GM19452 (cell line): ENCODE measurements at regions not wholly inside any gene's neighbourhood (a gene's known extent, or its start where the extent isn't known, plus 50 kb on each side); places are given as distances from the start of the nearest gene placed in this dataset.
A peak's percentile ranks its signal among the peaks of the same experiment; 100 is the strongest.
"Not testable (repeated sequence)": the region's sequence is repeated elsewhere in the genome, so short reads cannot be mapped to it uniquely, and the experiment has no call there.

Experiments
- ATAC-seq: cut with Tn5 transposase; IDR thresholded peaks from one replicate; pipeline ENCODE4 v1.9.1; 2021; ENCODE audit not compliant: unreplicated experiment

DNA sequence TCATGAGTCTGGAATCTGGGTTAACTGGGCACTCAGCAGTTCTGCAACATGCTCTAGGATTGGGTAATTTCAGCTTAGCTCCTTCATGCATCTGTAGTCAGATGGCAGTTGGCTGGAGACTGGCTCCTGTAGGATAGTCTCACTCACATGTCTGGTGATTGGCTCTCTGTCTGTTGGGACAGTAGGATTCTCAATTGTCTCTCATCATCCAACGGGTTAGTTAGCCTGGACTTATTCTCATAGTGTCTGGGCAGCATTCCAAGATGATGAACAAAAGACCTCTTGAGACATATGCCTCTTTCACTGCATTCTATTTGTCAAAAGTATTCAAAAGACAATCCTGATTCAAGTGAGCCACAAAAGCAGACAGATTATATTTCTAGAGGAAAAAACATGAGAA, 795.6 kb upstream of the GALNTL6 start:
- ATAC-seq, result no peak

DNA sequence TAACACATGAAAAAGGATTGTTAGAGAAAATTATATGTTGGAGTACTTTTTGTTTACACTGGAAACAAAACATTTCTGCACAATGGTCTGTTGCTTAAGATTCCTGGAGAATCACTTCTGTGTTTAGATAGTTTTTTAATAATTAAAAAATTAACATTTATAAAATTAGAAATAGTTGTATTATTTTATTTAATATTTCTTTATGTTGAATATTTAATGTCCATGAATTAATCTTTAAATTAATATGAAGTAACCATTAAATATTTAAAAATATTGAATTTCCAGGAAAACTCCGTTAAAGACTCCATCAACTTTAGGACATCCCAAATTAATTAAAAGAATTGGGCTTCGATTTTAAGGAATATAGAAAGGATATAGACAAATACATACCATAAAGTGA, 797.1 kb upstream of the GALNTL6 start:
- ATAC-seq, result no peak

DNA sequence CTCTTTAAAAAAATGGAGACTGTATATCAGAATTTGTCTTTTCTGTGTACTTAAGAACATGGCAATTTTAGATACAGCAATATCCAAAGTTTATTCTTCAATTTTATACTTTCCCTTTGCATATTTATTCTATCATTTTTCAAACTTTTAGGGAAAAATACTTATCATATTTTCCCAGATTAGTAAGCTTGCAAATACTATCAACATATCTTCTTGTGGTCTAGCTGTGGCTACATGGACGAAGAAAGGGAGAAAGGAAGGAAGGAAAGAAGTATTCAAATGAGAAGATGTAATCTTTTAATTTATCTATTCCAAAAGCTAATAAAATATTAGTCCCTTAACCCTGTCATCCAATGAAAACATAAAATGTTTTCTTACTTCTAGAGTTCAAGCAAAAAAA, 797.8 kb upstream of the GALNTL6 start:
- no peak for ATAC-seq

DNA sequence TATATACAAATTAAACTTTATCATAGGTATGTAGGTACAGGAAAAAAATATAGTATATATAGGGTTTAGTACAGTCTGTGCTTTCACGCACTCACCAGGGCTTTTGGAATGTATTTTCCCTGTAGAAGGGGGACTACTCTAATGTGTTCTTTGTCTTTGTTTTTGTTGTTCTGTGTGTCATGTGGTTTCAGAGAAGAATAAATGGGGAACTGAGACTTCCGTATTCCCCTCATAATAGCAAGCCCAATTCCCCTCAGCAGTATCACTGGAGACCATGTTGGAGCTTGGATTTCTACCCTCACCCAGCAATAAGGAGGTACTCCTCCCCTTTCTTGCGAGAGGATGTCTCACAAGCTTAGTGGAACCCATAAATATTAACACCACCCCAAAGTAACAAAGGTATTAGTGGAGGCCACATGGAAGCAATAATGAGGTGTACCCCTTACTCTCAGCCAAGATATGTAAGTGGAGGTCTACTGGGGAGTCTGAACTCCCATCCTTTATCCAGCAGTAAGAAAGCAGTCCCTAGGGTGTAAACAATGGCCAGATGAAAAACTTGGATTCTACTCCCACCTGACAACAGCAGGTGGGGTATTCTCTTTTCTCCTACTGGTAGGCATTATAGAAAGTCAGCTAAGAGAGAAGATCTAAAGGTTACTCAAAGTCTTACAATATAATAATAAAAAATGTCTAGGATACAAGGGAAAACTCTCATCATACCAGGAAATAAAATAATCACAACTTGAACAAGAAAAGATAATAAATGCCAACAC, 805.4 kb upstream of the GALNTL6 start:
- ATAC-seq, result no peak

DNA sequence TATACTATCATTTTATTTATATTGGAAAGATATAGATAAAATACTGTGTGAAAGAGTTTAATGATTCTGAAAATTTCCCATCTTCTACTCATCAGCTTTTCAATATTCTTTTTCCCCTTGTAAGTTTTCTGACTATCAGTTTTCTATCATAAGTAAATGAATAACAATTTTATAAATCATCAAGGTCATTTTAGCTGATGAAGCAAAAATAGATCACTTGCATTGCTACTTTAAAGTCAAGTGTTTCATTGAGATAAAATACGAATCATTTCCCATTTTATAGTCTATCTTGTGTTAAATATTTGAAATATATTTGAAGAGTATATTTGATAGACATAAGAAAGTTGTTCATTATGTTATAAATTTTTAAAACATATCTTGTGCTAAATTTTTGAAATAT, 811.0 kb upstream of the GALNTL6 start:
- ATAC-seq, result no peak

DNA sequence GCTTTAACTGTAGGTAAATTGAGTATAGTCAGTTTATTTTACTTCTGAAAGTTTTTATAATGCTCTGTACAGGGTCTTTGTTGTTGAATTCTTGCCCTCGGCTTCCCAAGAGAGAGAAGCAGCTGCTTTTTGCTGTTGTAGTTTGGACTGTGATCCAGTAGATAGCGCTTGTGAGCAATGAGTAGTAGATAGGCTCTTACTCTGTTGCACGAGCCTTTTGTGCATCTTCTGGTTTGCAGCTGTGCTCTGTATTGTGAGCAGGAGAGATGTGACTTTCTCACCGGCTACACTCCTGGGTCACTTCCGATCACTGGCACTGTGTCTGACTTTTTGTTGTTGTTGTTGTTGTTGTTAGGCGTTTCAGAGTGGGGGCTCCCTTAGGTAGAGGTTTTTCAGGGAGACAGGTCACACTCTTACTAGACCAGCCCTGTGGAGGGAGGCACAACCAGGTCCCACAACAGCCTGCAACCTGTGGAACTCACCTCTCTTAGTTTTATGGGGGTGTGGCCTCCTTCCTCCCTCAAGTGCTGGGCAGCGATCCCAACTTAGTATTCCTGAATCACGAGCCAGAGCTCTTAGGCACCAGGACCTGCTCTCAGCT, 822.1 kb upstream of the GALNTL6 start:
- peak; percentile 88 for ATAC-seq

DNA sequence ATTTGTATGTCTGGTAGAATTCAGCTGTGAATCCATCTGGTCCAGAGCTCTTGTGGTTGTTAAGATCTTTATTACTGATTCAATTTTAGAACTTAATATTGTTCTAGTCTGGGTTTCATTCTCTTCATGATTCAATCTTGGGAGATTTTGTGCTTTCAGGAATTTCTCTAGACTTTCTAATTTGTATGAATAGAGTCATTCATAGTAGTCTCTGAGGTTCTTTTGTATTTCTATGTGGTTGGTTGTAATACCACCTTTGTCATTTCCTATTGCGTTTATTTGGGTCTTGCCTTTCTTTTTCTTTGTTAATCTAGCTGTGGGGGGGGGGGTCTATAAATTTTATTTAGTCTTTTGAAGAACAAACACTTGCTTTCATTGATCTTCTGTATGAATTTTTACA, 824.8 kb upstream of the GALNTL6 start:
- ATAC-seq, result no peak

DNA sequence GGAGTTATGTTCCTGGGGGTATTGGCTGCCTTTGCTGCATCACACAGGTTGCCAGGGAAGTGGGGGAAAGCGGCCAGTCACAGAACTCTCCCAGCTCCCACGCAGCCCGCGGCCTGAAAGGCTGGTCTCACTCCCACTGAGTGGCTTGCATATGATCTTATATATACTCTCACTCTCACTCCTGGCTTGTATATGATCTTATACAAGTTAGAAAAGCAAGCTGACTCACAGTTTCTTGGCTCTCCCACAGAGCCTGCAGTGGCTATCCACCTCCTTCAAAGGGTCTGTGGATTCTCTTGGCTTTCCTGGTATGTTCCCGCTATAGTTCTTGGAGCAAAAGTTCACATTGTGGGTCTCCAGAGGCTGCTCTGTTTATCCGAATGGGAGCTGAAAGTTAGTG, 833.5 kb upstream of the GALNTL6 start:
- ATAC-seq, result no peak

DNA sequence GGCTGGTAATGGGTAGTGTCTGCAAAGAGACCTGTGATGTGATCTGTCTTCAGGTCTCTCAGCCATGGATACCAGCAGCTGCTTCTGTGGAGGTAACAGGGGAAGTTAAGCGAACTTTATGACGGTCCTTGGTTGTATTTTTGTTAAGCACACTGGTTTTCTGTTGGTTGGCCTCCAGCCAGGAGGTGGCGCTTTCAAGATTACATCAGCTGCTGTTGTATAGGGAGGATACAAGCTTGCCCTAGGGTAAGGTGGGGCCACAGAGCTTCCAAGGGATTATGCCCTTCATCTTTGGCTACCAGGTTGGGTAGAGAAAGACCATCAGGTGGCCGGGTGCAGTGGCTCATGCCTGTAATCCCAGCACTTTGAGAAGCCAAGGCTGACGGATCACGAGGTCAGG, 834.2 kb upstream of the GALNTL6 start:
- ATAC-seq, result no peak

DNA sequence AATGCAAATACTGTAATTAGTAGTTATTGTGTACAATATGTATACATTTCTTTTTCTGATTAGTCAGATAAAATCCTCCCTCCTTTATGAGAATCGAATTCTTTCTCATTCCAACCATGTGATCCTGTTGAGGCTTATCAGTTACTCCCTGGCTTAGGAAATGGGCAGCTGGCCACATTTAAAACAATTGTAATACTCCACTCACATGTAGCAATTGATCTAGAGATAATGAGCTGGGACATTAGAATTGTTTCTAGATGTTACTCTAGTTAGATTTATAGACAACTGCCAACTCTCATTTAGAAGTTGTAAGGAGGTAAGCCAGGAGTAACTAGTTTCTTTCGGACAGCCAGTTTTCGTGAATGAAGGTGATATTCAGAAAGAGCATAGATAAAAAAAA, 859.3 kb upstream of the AADAT start:
- ATAC-seq, result no peak

DNA sequence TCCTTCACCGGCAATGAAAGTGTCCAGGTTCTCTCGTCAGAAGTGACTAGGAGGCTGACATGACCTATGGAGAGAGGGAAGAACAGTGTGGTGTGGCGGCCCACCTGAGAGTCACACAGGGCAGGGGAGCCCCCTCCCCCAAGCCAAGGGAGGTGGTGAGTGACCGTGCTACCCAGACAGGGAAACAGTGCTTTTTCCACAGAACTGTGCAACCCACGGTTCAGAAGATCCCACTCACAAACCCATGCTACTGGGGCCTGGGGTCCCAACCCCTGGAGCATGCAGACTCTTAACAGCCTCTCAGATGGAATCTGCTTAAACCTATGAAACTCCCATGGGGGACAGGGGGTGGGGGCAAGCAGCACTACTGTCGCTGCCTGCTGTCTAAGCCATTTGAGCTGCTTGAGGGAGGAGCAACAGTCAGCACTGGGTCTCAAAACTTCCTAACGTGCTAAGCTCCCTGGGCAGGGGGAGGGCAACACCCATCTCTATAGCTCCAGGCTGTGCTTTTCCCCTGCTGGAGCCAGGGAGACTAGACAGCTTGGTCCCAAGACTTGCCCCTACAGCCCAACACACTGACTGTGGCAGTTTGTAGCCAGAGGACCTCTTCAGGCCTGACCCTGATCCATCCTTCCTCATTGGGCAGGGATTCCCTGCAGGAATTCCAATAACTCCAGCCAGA, 850.4 kb upstream of the AADAT start:
- ATAC-seq, result no peak

DNA sequence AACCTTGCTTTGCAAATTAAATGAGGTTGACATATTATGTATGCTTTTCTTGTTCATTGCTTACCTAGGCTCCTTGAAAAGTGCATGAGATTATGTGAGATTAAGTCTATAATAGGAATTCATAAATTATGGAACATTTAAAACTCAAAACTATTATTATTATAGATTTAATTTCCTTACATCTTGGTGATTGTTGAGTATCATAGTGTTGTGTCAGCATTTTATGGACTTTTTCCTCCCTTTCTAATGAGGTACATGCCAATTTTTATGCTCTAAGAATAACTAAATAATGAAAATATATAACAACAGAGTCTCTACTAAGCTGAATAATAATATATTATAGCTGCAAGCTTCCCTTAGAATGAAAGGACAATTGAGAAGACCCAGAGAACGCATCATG, 848.8 kb upstream of the AADAT start:
- ATAC-seq, result no peak

DNA sequence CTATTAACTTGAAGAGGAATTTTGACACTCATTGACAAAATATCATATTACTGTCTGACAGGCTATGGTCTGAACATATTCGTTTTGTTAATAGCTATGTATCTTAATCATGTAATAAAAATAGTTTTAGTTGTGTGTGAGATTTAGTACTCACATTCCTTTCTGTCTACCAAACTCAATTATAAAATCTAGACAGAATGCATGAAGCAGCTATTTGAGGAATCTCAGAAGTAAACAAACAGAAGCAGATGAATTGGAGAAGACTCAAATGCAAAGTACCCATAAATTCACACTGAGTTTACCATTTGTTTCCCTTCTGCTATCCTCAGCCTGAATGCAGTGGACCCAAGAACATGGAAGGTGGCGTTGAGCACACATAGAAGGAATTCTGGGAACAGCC, 841.6 kb upstream of the AADAT start:
- ATAC-seq, result no peak

DNA sequence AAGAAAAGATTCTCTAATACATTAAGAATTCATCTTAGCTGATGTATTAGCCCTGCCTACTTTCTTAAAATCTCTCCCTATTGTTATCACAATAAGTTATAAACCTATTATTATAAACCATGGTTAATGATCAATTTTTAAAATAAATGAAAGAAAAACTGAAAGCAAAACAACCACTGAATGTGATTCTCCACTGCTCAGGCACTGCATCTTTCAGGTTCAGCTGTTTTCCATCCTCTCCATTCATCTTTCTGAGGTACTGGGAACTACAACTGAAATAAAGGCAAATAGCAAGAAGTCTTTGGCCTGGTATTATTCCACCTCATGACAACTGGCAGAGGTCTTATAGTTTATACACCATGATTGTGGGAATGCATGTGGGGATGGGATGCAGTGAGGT, 798.9 kb upstream of the AADAT start:
- ATAC-seq, result no peak

DNA sequence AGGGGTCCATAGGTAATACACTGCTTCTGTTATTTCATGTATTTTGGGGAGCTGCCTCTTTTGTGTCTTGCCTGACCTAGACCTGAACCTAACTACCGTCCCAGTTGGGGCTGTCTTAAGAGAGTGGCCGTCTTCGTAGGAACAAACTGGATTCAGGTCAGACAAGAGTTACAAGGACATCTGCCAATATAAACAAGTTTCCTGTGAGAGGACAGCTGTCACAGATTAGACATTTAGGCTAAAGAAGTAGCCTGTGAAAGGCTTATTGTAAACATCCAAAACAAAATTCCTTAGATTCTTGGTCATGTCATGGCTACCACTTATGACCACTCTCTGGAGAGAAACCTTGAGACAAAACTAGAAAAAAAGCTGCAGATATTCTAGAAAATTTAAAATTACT, 797.6 kb upstream of the AADAT start:
- ATAC-seq, result no peak

DNA sequence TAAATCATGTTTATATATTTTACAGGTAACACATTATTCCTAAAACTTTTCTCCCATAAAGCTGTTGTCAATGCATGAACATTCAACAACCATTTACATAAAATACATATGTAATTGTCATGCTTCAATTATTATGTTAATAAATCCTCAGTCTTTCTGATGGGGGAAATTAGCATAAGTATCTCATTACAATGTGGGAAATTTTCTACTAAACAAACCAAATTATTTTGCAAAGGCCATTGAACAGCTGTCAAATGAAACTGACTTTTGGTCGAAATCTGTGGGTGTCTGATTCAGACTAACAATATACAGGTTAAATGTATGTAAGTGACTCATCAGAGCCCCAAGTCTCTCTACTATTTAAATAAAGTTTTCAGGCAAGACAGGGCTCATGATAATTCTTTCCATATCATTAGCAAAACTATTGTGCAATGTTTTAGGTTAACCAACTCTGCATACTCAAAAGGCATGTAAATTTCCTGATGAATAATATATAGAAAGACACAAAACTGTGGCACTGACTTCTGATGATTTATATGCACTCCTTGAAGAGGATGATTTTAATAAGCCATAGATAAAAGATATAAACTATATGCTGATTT, 795.3 kb upstream of the AADAT start:
- ATAC-seq, result no peak

DNA sequence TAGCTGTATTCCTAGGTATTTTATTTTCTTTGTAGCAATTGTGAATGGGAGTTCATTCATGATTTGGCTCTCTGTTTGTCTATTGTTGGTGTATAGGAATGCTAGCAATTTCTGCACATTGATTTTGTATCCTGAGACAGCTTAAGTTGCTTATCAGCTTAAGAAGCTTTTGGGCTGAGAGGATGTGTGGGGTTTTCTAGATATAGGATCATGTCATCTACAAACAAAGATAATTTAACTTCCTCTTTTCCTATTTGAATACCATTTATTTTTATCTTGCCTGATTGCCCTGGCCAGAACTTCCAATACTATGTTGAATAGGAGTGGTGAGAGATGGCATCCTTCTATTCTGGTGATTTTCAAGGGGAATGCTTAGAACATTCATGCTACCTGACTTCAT, 791.9 kb upstream of the AADAT start:
- ATAC-seq, result not testable (repeated sequence)

DNA sequence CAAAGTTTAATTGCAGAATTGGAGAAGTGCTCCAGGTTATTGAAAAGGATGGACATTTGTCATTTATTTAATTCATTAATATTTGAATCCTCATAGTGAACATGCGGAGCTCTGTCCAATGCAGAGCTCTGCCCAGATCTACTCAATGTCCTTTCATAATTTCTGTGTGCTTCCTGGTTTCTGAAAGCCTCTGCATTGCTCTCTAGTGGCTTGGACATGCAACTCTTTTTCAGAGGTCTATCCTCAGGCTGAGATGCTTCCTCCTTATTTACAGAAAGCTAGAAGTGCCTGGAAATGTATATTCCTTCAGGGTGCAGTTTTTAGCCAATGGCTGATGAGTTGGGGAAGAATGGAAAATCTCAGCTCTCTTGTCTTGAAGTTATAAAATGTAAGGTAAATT, 786.1 kb upstream of the AADAT start:
- no peak for ATAC-seq

DNA sequence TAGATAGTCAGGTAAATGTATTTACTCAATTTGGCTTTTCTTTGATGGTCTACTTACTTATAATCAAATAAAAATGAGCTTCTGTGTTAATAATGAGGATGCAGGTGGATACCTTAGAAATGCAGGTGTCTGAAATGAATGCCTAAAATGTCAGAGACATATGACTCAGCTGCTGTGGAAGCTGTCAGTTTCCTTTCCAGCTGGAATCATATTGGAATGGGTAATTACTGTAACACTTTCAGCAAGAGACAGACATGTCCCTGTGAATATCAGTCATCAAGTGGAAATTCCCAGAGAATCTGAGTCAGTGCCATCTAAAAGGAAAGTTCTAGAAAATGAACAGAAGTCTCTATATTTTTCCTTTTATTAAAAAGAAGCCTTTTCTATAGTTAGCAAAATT, 783.0 kb upstream of the AADAT start:
- ATAC-seq, result no peak

DNA sequence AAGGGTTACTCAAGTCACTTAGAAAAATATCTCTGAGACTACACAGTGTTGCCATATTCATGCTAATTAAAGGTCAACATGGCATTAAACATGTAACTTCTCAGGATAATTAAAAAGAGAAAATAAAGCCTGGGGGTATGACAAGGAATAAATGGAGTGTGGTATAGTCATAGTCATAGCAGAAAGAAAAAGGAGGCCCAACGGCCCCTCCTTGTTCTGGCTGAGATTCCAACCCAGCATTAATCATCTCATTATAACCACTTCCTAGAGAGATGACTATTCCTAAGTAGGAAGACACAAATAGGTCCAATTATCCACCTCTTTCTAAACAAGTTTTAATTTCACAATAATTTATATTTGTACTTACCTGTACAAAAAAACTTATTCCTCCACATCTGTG, 778.4 kb upstream of the AADAT start:
- ATAC-seq, result no peak

DNA sequence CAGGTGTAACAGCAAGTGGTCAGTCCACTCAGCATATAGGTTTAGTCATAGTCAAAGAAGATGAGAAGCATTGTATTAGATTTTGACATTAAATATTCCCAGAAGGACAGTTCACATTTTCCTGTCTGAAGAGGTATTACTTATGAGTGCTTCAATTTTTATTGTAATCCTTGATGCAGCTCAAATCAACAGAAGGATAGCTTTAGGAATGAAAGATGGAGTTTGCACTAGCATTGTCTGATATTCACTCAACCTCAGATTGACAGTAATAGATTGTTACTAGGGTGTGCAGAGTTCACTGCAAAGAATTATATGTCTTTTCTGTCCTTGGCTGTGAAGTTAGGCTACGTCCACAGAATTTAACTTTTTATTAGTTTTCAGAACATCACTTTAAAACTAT, 764.3 kb upstream of the AADAT start:
- ATAC-seq, result no peak

DNA sequence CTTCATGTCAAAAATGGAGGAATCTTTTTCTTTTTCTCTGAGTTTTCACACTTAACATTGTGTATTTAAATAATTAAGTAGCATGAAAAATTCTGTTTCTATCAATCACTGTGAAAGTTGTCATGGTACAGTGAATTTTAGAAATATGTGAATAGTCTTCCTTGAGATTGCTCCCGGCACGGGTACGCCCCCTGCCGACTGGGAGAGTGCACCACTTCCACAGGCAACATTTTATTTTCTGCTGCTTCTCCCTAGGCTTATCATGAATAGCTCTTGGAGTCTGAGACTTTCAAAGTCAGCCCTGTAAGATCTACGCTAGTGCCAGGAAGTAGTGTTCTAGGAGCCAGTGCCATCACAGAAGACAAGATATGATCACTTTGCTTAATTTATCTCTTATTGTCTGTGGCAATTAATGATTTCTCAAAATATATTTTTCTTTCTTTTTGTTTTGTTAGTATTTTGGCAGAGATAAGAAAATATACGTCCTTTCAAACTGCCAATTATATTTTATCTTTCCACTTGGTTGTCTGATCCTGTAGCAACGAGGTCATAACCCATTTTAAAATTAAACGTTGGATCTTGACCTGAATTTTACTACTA, 763.8 kb upstream of the AADAT start:
- peak; percentile 48 for ATAC-seq
